Loucy (cell line): ENCODE measurements at regions not wholly inside any gene's neighbourhood (a gene's known extent, or its start where the extent isn't known, plus 50 kb on each side); places are given as distances from the start of the nearest gene placed in this dataset.

ENCODE experiments used
- H2AFZ ChIP-seq: fragments of 200-600 bp; sonication (generic); 2 replicates; pipeline ENCODE4 v1.6.0; 2016; ENCODE audit warnings: antibody characterized with exemption, mild to moderate bottlenecking, low read length, moderate library complexity
- H3F3A ChIP-seq: fragments of 200-600 bp; 2 replicates; pipeline ENCODE4 v1.6.0; 2016; ENCODE audit warnings: antibody characterized with exemption, low read depth, mild to moderate bottlenecking
- H3K27me3 ChIP-seq: fragments of 200-600 bp; sonication (generic); 2 replicates; pipeline ENCODE4 v1.6.1; 2014; ENCODE audit warnings: low read length, mild to moderate bottlenecking; ENCODE audit not compliant: insufficient read depth, poor library complexity, severe bottlenecking
- H3K36me3 ChIP-seq: fragments of 200-600 bp; sonication (generic); 2 replicates; pipeline ENCODE4 v1.6.1; 2016; ENCODE audit warnings: low read length; ENCODE audit not compliant: insufficient read depth
- H3K4me1 ChIP-seq: fragments of 200-600 bp; sonication (generic); 2 replicates; pipeline ENCODE4 v1.5.1; 2014; ENCODE audit warnings: low read length, mild to moderate bottlenecking; ENCODE audit not compliant: insufficient read depth, poor library complexity, severe bottlenecking
- H3K4me2 ChIP-seq: fragments of 200-600 bp; sonication (generic); 2 replicates; pipeline ENCODE4 v1.6.0; 2014; ENCODE audit warnings: antibody characterized with exemption, low read length, low read depth, mild to moderate bottlenecking; ENCODE audit not compliant: poor library complexity, severe bottlenecking
- H3K4me3 ChIP-seq: fragments of 200-600 bp; sonication (generic); 2 replicates; pipeline ENCODE4 v1.5.1; 2014; ENCODE audit warnings: low read length, mild to moderate bottlenecking, mixed read lengths; ENCODE audit not compliant: poor library complexity, severe bottlenecking
- H3K79me2 ChIP-seq: fragments of 200-600 bp; sonication (generic); 2 replicates; pipeline ENCODE4 v1.6.1; 2014; ENCODE audit warnings: low read length; ENCODE audit not compliant: insufficient read depth
- H3K9ac ChIP-seq: fragments of 200-600 bp; sonication (generic); 2 replicates; pipeline ENCODE4 v1.6.0; 2014; ENCODE audit warnings: mild to moderate bottlenecking, low read depth, low read length, moderate library complexity; ENCODE audit not compliant: poor library complexity, severe bottlenecking
- H3K9me2 ChIP-seq: fragments of 200-600 bp; sonication (generic); replicated peaks from 2 replicates; pipeline ENCODE4 v1.6.1; 2016; ENCODE audit warnings: low read depth, low read length, mixed read lengths
- H3K9me3 ChIP-seq: fragments of 200-600 bp; sonication (generic); 2 replicates; pipeline ENCODE4 v1.6.1; 2014; ENCODE audit warnings: mild to moderate bottlenecking, antibody characterized with exemption, low read length, low read depth; ENCODE audit not compliant: insufficient read depth
- H4K20me1 ChIP-seq: fragments of 200-600 bp; sonication (generic); 2 replicates; pipeline ENCODE4 v1.6.0; 2014; ENCODE audit warnings: antibody characterized with exemption, low read length, mild to moderate bottlenecking; ENCODE audit not compliant: insufficient read depth, poor library complexity, severe bottlenecking
- EZH2phosphoT487 ChIP-seq: fragments of 200-600 bp; IDR thresholded peaks from 2 replicates; pipeline ENCODE4 v1.6.1; 2018; ENCODE audit warnings: antibody characterized with exemption, mild to moderate bottlenecking, moderate library complexity, borderline replicate concordance
- TF ChIP-seq, protein P1 (sequence below): fragments of 200-600 bp; sonication (generic); conservative IDR thresholded peaks from 2 replicates; pipeline ENCODE4 v1.5.1; 2014; ENCODE audit warnings: mild to moderate bottlenecking, antibody characterized with exemption, low read length

DNA sequence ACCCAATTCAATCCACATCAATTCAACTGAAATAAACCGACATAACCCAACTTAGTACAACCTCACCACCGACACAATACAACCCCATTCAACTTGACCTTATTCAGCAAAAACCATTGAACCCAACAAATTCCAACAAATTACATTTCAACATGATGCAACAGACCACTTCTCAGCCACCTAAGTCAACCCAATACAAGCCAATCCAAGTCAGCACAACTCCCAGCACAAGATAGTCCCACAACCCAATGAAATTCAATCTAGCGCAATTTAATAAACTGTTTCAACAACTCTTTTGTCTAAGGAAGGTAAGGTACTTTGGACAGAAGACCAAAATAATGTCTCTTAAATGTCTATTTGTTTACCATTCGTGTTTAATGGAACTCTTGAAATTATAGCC is 226.0 kb downstream of the MIAT start:
- Histone ChIP-seq H3F3A (no peaks in the 10 kb centered on the region), H4K20me1 (no peaks in the 10 kb centered on the region), H2AFZ (no peak overlapping the region), H3K9me2 (no peaks in the 10 kb centered on the region), H3K4me3 (no peak overlapping the region), H3K79me2 (no peaks in the 10 kb centered on the region), H3K27me3 (no peaks in the 10 kb centered on the region), H3K4me2 (no peak overlapping the region), H3K4me1 (no peaks in the 10 kb centered on the region), H3K9me3 (no peaks in the 10 kb centered on the region), H3K9ac (no peak overlapping the region), H3K36me3 (no peaks in the 10 kb centered on the region)
- no peak for TF ChIP-seq EZH2phosphoT487
- TF ChIP-seq, protein P1, sequence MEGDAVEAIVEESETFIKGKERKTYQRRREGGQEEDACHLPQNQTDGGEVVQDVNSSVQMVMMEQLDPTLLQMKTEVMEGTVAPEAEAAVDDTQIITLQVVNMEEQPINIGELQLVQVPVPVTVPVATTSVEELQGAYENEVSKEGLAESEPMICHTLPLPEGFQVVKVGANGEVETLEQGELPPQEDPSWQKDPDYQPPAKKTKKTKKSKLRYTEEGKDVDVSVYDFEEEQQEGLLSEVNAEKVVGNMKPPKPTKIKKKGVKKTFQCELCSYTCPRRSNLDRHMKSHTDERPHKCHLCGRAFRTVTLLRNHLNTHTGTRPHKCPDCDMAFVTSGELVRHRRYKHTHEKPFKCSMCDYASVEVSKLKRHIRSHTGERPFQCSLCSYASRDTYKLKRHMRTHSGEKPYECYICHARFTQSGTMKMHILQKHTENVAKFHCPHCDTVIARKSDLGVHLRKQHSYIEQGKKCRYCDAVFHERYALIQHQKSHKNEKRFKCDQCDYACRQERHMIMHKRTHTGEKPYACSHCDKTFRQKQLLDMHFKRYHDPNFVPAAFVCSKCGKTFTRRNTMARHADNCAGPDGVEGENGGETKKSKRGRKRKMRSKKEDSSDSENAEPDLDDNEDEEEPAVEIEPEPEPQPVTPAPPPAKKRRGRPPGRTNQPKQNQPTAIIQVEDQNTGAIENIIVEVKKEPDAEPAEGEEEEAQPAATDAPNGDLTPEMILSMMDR, result no peak

DNA sequence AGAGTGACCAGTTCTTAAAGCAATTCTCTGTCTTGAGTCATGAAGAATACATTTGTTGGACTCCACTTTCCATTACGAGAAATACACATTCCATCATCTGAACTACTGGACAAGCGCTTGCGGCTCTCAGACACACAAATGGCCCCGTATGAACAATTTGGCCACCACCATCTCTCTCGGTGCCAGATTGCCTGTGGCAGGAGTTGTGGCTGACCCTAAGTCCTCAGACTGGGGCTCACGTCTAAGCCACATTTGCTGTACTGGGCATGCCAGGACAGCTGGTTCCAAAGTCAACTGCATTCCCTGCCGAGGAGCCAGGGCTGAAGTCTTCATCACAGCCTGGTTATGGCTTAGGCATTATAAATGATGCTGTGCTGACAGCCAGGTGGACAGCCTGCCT is 227.5 kb downstream of the MIAT start:
- H3K79me2 ChIP-seq, result no peaks in the 10 kb centered on the region
- H3K4me1 ChIP-seq, result no peaks in the 10 kb centered on the region
- H3K9me3 ChIP-seq, result no peaks in the 10 kb centered on the region
- no peaks in the 10 kb centered on the region for H3K36me3 ChIP-seq
- H3K9ac ChIP-seq, result no peak overlapping the region
- no peaks in the 10 kb centered on the region for H3F3A ChIP-seq
- no peaks in the 10 kb centered on the region for H3K9me2 ChIP-seq
- H4K20me1 ChIP-seq, result no peaks in the 10 kb centered on the region
- no peak overlapping the region for H3K4me3 ChIP-seq
- TF ChIP-seq EZH2phosphoT487, result no peak
- TF ChIP-seq, protein P1, result no peak
- no peak overlapping the region for H2AFZ ChIP-seq
- no peaks in the 10 kb centered on the region for H3K27me3 ChIP-seq
- no peak overlapping the region for H3K4me2 ChIP-seq

DNA sequence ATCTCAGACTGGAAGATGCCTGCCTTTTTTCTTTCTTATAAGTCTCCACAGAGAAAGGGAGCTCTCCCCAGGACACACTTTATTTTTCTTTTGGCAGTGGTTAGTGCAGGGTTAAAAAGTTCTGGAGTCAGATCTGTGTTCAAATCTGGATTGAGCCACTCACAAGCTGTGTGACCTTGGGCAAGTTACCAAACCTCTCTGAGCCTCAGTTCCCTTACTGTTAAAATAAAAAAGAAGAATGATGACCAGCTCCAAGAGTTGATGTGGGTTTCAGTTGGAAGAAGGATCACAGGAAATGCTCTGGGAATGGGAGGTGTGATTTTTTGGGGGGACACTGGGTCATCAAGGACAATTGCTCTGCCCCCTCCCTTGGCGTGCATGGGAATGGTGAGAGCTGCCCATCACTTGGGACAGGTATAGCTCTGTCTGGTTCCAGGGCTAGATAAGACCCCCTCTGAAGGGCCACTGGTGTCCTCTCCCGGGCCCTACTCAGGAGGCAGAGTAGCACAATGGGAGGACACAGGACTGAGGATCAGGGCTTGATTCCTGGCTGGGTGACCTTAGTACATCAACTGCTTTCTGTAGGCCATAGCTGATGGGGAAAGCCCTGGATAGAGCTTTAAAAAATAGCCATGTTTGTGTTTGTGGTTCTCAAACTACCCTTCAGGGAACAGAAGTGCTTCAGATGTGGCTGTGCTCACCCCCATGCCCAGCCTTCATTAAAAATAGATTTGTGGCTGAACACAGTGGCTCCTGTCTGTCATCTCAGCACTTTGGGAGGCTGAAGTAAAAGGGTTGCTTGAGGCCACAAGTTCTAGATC is 228.3 kb downstream of the MIAT start:
- H3F3A ChIP-seq, result no peaks in the 10 kb centered on the region
- no peaks in the 10 kb centered on the region for H3K79me2 ChIP-seq
- no peak overlapping the region for H3K4me3 ChIP-seq
- H3K4me1 ChIP-seq, result no peaks in the 10 kb centered on the region
- H3K4me2 ChIP-seq, result no peak overlapping the region
- H3K9me3 ChIP-seq, result no peaks in the 10 kb centered on the region
- H3K36me3 ChIP-seq, result no peaks in the 10 kb centered on the region
- no peak overlapping the region for H3K9ac ChIP-seq
- no peaks in the 10 kb centered on the region for H3K27me3 ChIP-seq
- no peak for TF ChIP-seq EZH2phosphoT487
- TF ChIP-seq, protein P1, result no peak
- no peak overlapping the region for H2AFZ ChIP-seq
- H3K9me2 ChIP-seq, result no peaks in the 10 kb centered on the region
- H4K20me1 ChIP-seq, result no peaks in the 10 kb centered on the region
